HFFc6 (cell line): ENCODE measurements at regions not wholly inside any gene's neighbourhood (a gene's known extent, or its start where the extent isn't known, plus 50 kb on each side); places are given as distances from the start of the nearest gene placed in this dataset.
"Not testable (repeated sequence)": the region's sequence is repeated elsewhere in the genome, so short reads cannot be mapped to it uniquely, and the experiment has no call there.

Experiments used
- DNase-seq: peaks from one replicate; pipeline ENCODE4 v3.0.0-alpha.2; 2018
- H3K27ac Mint-ChIP-seq: 2 replicates; pipeline ENCODE4 v1.8.0; 2020; ENCODE audit warnings: mild to moderate bottlenecking, mixed read lengths
- H3K27me3 Mint-ChIP-seq: 2 replicates; pipeline ENCODE4 v1.8.0; 2021; ENCODE audit warnings: mild to moderate bottlenecking, moderate library complexity, mixed read lengths; ENCODE audit not compliant: insufficient read depth
- H3K36me3 Mint-ChIP-seq: 2 replicates; pipeline ENCODE4 v1.8.0; 2021; ENCODE audit warnings: low read depth, mixed read lengths
- H3K4me1 Mint-ChIP-seq: 2 replicates; pipeline ENCODE4 v1.8.0; 2020; ENCODE audit warnings: low read depth, mixed read lengths
- H3K4me3 Mint-ChIP-seq: 2 replicates; pipeline ENCODE4 v1.8.0; 2020; ENCODE audit warnings: mild to moderate bottlenecking, moderate library complexity, mixed read lengths
- H3K9me3 Mint-ChIP-seq: 2 replicates; pipeline ENCODE4 v1.8.0; 2020; ENCODE audit warnings: mild to moderate bottlenecking, mixed read lengths
- CTCF ChIP-seq: fragments of 200-600 bp; sonication (generic); IDR thresholded peaks from 2 replicates; pipeline ENCODE4 v1.5.0; 2021; ENCODE audit warnings: antibody characterized with exemption, mild to moderate bottlenecking

DNA sequence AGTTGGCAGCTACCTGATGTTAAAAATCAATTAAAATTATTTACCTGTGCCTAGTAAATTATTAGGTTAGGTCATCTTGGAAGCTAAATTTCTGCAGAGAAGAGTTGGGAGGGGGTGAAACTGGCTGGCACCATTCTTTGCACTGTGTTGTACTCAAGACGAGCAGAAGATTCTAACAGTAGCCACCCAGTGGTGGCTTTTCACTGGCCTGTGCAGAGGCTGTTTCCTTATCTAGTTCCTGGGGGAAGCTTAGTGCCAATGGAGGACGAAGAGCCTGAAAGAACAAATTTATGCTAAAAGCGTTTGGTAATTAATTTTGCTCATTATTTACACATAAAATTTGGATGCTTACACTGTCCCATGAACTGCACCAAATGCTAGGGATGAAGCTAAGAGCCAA lies 595.3 kb downstream of the XPNPEP1 start:
- no peak for DNase-seq
- Mint-ChIP-seq H3K9me3 (no peaks in the 10 kb centered on the region), H3K4me3 (no peak overlapping the region), H3K36me3 (no peaks in the 10 kb centered on the region), H3K4me1 (peaks cover 16% of the 10 kb centered on the region), H3K27ac (no peak overlapping the region), H3K27me3 (peaks cover 1% of the 10 kb centered on the region)
- no peak; the same call in 1 of the 2 replicates for TF ChIP-seq CTCF

DNA sequence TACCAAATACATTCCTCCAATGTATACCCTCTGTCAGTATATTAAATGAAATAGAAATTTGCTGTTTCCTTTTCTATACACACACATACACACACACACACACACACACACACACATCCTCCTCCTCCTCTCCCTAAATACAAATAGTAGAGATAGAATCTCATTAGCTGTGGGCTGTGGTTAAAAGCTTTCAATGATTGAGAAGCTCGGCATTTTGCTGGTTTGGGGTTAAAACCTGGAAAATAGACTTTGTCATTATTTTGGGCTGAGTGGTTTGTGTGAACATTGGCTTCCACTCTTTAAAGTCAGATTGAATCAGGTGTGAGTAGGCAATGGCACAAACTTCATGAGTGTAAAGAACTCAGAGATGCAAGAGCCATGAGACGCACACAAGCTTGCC lies 596.0 kb downstream of the XPNPEP1 start:
- Mint-ChIP-seq H3K4me1 (peaks cover 16% of the 10 kb centered on the region), H3K9me3 (no peaks in the 10 kb centered on the region), H3K4me3 (no peak overlapping the region), H3K36me3 (no peaks in the 10 kb centered on the region), H3K27ac (no peak overlapping the region), H3K27me3 (peaks cover 1% of the 10 kb centered on the region)
- peak; percentile 65 for DNase-seq
- no peak for TF ChIP-seq CTCF

GRCh38 chr10:109324721-109325120 lies 598.6 kb downstream of the XPNPEP1 start:
- no peak for DNase-seq
- Mint-ChIP-seq H3K36me3 (no peaks in the 10 kb centered on the region), H3K4me3 (no peak overlapping the region), H3K27me3 (peaks cover 1% of the 10 kb centered on the region), H3K27ac (no peak overlapping the region), H3K4me1 (peaks cover 16% of the 10 kb centered on the region), H3K9me3 (no peaks in the 10 kb centered on the region)
- no peak for TF ChIP-seq CTCF

DNA sequence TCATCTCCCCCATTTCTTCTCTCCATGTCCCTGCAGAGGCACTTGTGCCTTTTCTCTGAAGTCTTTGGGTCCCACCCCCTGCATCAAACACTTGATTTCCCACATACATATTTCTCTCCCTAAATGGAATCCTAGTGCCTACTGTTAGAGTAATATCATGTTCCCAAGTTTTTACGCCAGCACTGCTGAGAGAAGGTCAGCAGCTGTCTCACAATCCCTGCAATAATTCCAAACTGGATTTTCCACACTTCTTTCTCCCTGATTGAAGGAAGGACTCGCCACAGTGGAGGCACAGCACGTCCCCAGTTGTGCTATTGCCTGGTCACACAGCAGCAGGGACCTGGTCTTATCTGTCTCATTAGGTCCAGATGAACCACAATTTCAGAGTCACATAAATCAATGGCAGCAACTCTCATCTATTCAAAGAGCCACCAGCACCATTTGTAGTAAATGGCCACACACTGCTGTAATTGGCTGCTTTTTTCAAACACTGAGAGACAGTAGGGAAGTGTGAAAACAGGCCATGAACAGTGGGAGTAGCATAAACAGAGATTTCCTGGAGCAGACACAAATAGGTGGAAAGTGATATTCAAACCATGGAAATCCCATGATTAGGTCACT lies 605.5 kb downstream of the XPNPEP1 start:
- no peak for TF ChIP-seq CTCF

GRCh38 chr10:109314016-109314415 lies 609.3 kb downstream of the XPNPEP1 start:
- H3K27me3 Mint-ChIP-seq = not testable (repeated sequence)

More for the DNA sequence above, 605.5 kb downstream of the XPNPEP1 start:
- Mint-ChIP-seq H3K4me1 (no peaks in the 10 kb centered on the region), H3K27ac (no peak overlapping the region), H3K9me3 (no peaks in the 10 kb centered on the region), H3K4me3 (no peak overlapping the region), H3K27me3 (no peaks in the 10 kb centered on the region; the same call in 1 of the 2 replicates), H3K36me3 (no peaks in the 10 kb centered on the region)
- DNase-seq = no peak

DNA sequence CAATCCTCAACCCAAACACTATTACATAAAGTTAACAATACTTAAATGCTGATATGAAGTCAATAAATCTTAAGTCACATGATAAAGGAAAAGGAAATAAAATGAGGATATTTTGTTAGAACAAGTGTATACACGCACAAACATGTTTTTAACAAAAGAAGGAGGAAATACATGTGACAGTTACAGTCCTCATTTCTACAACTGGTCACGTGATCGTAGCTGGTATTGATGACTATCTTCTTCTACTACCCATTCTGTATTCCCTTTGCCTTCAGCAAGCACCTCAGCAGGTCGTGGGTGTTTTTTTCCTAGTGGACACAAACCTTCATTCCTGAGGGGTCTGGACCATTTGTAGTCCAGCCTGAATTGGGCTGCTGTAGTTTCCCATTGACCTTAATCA lies 610.8 kb downstream of the XPNPEP1 start:
- H3K9me3 Mint-ChIP-seq, DNase-seq, H3K27ac Mint-ChIP-seq, H3K36me3 Mint-ChIP-seq, H3K4me3 Mint-ChIP-seq, H3K27me3 Mint-ChIP-seq: not testable (repeated sequence)
- H3K4me1 Mint-ChIP-seq = peaks cover 14% of the 10 kb centered on the region

More at GRCh38 chr10:109314016-109314415, 609.3 kb downstream of the XPNPEP1 start:
- not testable (repeated sequence) for H3K9me3 Mint-ChIP-seq, H3K4me3 Mint-ChIP-seq, H3K4me1 Mint-ChIP-seq, DNase-seq, H3K27ac Mint-ChIP-seq, H3K36me3 Mint-ChIP-seq

- Mint-ChIP-seq H3K27ac (no peak overlapping the region), H3K4me1 (peaks cover 49% of the 10 kb centered on the region), H3K27me3 (no peaks in the 10 kb centered on the region), H3K4me3 (no peak overlapping the region; the same call in 1 of the 2 replicates), H3K36me3 (no peaks in the 10 kb centered on the region), H3K9me3 (no peaks in the 10 kb centered on the region)
- DNase-seq = no peak
- TF ChIP-seq CTCF = no peak
These were observed 614.3 kb downstream of the XPNPEP1 start for GRCh38 chr10:109308971-109309370.

DNA sequence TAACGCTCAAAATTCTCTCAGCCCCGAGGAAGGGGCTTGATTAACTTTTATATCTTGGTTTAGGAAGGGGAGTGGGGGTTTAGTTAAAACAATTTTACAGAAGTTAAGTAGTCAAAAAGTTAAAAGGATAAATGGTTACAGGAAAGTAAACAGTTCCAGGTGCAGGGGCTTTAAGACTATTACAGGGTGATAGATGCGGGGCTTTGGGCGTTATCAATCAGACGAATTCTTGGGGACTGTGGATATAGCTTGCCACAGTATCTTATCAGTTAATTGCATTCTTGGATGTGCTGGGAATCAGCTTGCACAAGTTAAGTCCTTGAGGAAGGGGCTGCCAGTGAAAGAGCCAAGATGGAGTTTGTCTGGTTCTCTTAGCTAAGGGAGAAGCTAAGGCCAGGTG lies 616.2 kb downstream of the XPNPEP1 start:
- not testable (repeated sequence) for H3K36me3 Mint-ChIP-seq, H3K9me3 Mint-ChIP-seq, DNase-seq, H3K27me3 Mint-ChIP-seq
- Mint-ChIP-seq H3K27ac (peak overlapping the region; percentile 20; the same call in 1 of the 2 replicates), H3K4me1 (peaks cover 61% of the 10 kb centered on the region), H3K4me3 (peak overlapping the region; percentile 49; the same call in 1 of the 2 replicates)
